GM19023 (cell line): ENCODE measurements at regions not wholly inside any gene's neighbourhood (a gene's known extent, or its start where the extent isn't known, plus 50 kb on each side); places are given as distances from the start of the nearest gene placed in this dataset.
"Not testable (repeated sequence)": the region's sequence is repeated elsewhere in the genome, so short reads cannot be mapped to it uniquely, and the experiment has no call there.

Experiments
- ATAC-seq: cut with Tn5 transposase; IDR thresholded peaks from one replicate; pipeline ENCODE4 v1.9.1; 2021; ENCODE audit warnings: mild to moderate bottlenecking, moderate library complexity; ENCODE audit not compliant: unreplicated experiment

- no peak for ATAC-seq
Observed at GRCh38 chr2:103167599-103167998, 405.8 kb downstream of the TMEM182 start.

- ATAC-seq = no peak
Observed at GRCh38 chr2:103169861-103170260, 408.0 kb downstream of the TMEM182 start.

- ATAC-seq = no peak
Observed at GRCh38 chr2:103172821-103173220, 411.0 kb downstream of the TMEM182 start.

- ATAC-seq = no peak
Observed at GRCh38 chr2:103174711-103175110, 412.9 kb downstream of the TMEM182 start.

DNA sequence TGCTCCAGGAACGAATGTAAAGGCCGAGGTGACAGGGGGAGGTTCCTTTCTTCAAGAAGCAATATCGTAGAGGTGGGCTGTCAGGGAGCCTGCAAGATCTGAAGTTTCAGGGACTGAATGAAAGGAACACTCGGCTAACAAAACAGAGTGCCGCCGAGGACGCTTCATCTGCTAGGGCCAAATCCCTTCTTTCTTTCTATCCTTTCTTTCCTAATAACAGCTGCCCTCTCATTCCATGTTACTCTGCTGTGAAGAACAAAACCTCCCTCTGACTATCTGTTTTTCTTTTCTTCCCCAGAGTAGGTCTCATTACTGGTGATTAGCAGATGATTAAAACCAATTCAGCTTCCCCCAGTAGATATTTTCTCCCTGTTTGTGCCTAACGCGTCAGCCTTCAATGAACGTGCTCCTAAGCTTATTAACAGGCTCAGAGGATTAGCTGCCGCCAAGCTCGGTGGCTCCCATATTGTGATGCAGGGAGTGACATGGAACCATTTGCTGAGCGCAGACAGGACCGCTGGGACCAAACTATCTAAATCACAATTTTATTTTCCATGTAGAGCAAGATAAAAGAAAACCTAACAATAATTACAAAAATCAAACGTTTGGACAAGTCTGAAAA is 414.6 kb downstream of the TMEM182 start:
- no peak for ATAC-seq

- ATAC-seq = no peak
Observed at GRCh38 chr2:103179798-103180197, 418.0 kb downstream of the TMEM182 start.

DNA sequence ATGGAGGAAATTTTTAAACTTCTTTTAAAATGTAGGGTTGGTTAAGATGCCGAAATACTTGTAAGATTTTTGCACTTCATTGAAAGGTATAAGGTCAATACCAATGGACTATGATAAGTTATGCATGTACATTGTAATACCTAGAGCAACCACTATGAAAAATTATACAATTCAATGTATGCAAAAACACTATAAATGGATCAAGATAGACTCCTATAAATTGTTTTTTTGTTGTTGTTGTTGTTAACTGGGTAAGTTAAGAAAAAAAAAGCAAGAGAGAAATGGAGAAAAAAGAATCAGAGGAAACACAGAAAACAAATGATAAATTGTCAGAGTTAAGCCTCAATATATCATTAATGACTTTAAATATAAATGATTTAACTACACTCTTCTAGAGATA is 421.2 kb downstream of the TMEM182 start:
- no peak for ATAC-seq

DNA sequence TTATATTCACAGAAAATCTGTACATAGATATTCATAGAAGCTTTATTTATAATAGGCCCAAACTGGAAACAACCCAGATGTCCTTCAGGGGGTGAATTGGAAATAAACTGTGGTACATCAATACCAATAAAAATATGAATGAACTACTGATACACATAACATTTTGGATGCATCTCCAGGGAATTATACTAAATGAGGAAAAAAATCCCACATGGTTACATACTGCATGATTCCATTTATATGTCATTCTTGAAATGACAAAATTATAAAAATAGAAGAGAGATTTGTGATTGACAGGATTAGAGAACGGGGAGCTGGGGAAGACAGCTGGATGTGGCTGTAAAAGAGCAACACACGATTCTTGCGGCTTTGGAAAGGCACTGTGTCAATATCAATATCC is 435.0 kb downstream of the TMEM182 start:
- no peak for ATAC-seq

DNA sequence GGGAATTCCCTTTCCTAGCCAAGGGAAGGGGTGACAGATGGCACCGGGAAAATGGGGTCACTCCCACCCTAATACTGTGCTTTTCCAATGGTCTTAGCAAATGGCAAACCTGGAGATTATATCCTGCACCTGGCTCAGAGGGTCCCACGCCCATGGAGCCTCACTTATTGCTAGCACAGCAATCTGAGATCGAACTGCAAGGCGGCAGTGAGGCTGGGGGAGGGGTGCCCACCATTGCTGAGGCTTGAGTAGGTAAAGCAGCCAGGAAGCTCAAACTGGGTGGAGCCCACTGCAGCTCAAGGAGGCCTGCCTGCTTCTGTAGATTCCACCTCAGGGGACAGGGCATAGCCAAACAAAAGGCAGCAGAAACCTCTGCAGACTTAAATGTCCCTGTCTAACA is 438.9 kb downstream of the TMEM182 start:
- not testable (repeated sequence) for ATAC-seq

- ATAC-seq = no peak
Observed at GRCh38 chr2:103208916-103209315, 447.1 kb downstream of the TMEM182 start.

- no peak for ATAC-seq
Observed at GRCh38 chr2:103213028-103213542, 451.3 kb downstream of the TMEM182 start.

- no peak for ATAC-seq
Observed at GRCh38 chr2:103218516-103218915, 456.7 kb downstream of the TMEM182 start.

- ATAC-seq = no peak
Observed at GRCh38 chr2:103219398-103219797, 457.6 kb downstream of the TMEM182 start.

- ATAC-seq = no peak
Observed at GRCh38 chr2:103222969-103223368, 461.1 kb downstream of the TMEM182 start.

DNA sequence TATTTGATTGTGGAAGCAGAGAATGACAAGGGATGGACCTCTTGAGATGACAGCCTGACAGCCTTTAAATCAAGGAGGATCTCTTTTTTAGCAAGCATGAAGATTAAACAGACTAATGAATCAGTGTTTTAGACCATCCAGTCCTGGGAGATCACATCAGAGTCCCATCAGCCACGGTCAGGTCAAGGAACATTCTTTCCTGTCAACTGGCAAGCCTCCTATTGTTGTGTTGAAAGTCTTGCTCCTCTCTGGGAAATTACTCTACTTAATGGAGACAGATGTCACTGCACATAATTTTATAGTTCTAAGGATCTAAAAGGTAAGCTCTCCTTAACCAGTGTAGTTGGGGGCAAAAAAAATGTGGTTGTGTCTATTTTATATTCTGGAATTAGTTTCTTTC is 469.0 kb downstream of the TMEM182 start:
- no peak for ATAC-seq

DNA sequence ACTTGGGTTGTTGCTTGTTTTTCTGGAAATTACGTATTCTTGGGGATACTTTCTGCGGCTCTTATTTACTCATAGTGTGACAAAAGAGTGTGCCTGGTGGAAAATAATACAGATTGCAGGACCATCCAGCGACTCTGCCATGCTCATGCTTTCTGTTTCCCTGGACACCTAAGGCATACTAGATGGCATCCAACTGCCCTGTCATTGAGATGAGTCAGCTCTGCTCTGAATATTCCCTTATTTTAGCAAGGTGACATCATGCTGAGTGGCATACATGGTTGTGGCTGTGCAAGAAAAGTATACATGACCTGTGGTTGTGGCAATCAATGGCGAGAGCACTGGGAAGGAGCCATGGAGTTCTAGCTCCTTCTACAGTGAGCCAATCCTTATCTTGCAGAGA is 471.0 kb downstream of the TMEM182 start:
- ATAC-seq = no peak

- no peak for ATAC-seq
Observed at GRCh38 chr2:103233691-103234090, 471.9 kb downstream of the TMEM182 start.

- no peak for ATAC-seq
Observed at GRCh38 chr2:103235283-103235682, 473.5 kb downstream of the TMEM182 start.

DNA sequence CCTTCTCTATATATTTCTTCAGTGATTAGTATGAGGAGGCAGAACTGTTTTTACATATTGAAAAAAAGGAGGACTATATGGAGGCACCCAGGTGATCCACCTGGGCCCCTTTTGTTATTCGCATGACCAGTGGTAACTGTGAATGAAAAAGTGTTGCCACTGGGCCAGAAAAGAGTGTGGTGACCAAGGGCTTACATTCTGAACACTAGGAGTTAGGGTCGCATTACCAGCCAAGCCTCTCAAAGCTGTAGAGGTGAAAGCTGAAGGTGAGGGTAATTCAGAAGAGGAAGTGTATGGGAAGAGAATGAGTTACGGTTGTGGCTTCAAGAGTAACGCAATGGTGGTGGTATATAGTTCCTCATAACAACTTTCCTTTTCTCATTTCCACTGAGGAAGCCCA is 487.6 kb downstream of the TMEM182 start:
- no peak for ATAC-seq

DNA sequence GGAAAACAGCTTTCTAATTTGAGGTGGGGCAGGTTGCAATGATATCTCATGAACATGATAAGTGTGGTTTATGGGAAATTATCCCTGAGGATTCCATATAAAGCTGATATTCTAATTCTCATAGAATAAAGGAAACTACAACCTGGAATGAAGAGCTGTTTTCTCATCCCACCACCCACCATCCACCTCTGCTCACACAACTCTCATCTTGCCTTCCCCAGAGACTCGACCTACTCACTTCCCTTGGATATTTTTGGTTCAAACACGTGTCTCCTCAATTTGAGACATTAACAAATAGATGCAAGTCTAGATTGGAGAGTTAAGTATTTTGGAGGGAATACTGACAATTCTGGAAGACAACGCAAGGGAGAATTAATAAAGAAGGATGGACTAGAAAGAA is 490.9 kb downstream of the TMEM182 start:
- no peak for ATAC-seq

DNA sequence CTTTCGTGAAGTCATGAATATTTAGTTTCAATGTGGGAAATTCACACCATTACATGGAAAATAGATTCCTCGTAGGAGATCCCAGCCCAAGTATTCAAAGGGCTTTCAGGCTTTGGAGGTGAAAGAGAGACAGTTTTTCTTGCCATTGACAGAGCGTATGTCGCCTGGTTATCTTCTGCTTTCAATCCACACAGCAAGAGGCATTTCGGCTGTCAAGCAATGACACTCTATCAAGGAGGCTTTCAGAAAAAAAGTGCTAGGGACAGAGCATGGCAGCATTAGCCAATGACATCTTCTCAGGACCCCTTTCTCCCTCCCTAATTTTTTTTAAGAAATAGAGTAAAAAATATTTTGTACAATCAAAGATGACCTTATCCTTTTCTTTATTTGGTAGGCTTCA is 492.8 kb downstream of the TMEM182 start:
- no peak for ATAC-seq

DNA sequence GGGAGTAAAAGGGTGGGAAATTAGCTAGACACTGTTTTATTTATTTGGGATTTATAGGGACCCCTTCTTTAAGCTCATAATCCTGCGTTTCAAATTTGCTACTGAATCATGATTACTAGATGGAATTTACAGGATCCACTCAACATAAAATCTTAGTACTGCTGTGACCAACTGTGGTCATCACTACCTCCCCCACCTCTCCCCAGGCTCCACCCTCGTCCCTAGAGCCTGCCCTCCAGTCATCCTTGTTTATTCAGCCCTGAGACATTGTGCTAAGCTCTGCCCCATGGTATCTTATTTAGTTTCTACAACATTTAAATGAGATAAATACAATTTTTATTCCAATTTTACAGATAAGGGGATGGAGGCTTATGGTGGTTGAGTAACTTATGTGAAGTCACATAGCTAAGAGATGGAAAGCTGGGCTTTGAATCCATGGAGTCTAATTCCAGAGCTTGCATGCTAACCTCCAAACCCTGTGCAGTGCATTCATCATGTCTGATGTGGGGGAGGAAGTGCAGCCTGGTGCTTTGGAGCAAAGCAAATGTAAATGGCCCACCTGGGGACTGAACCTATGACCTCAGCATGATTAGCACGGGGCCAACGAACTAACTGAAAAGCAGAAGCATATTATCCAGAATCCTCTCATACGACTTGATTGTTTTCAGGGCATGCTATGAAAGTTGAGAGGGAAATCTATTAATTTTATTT is 502.4 kb downstream of the TMEM182 start:
- no peak for ATAC-seq

DNA sequence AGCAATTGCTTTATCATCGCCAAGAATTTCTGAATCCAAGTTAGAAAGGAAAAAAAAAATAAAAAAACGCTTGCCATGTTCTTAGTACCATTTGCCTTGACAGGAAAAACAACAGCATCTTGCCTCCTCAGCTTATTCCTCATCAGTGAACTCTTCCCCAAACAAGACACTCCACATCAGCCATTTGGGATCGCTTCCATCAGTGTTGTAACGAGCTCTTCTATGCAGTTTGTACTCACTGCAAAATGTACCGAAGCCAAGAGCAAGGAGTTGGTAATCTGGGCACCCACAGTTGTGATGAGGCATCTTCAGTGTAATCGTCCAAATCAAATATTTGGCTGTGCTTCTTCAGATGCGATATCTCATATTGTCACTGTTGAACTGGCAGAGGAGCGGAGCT is 503.7 kb downstream of the TMEM182 start:
- ATAC-seq = no peak
